ENCODE measurements at regions not wholly inside any gene's neighbourhood (a gene's known extent, or its start where the extent isn't known, plus 50 kb on each side); places are given as distances from the start of the nearest gene placed in this dataset.

DNA sequence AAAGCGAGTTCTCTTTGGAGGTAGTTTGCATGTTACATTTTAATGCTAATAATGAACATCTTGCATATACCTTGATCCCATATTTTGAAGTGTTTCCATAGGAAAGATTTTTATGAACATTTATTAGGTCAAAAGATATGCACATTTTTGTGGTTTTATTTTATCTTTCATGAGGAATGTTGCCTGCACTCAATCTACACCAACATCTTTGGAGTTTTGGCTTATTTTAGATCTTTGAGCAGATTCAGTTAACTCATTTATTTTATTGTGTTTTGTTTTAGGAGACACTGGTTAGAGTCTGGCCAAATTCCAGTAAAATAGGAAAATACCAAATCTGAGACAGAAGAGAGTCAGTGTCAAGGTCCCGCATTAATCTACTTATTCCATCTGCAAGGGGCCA is 540.9 kb downstream of the RNF144A start:
- no peaks in the 10 kb centered on the region for H3K79me2 ChIP-seq (ENCODE audit: control insufficient read depth, insufficient read depth, low read length)
- H3K4me1 ChIP-seq (replicated peaks in 1 of 2; ENCODE audit: control insufficient read depth in 2 of 2, insufficient read depth in 2 of 2, low read length in 2 of 2) = no peaks in the 10 kb centered on the region
- POLR2A ChIA-PET = no interaction called here
- BruUV-seq (replicated peaks) = no TSS peak
- H3K9me3 ChIP-seq (replicated peaks; ENCODE audit: control insufficient read depth, insufficient read depth, low read depth, low read length) = no peaks in the 10 kb centered on the region
- no peak for DNase-seq (ENCODE audit: extremely low read depth in 1 of 4, low spot score in 3 of 4)
- in situ Hi-C loops (cut with MboI) (no loop called here), intact Hi-C loops (cut with micrococcal nuclease) (no loop called here)
- no peaks in the 10 kb centered on the region; the same call in 1 of the 2 replicates for H4K20me1 ChIP-seq (replicated peaks; ENCODE audit: control insufficient read depth, insufficient read depth, low read length)
- no peak for ATAC-seq
- H3K27ac ChIP-seq (ENCODE audit: extremely low read depth, low read depth, low read length) = no peak overlapping the region
- no peak overlapping the region for H2AFZ ChIP-seq (ENCODE audit: low read depth, low read length)
- no peak overlapping the region for H3K4me2 ChIP-seq (ENCODE audit: insufficient read depth, low read length)
- no peaks in the 10 kb centered on the region for H3K9me1 ChIP-seq (ENCODE audit: control insufficient read depth, insufficient read depth, low read length)
- no peaks in the 10 kb centered on the region for H3K27me3 ChIP-seq (ENCODE audit: control insufficient read depth in 2 of 2, insufficient read depth in 2 of 2, low read length in 2 of 2)
- no peak for FAIRE-seq
- 3% methylated on average over 2 of the region's 2 CpGs for WGBS (ENCODE audit: insufficient coverage, low coverage, missing lambda C conversion rate)
- no peak for TF ChIP-seq GABPB1 (CRISPR knock-in tag; IDR thresholded peaks at IDR 0.05)
- no peak for TF ChIP-seq HDAC1 (IDR thresholded peaks at IDR 0.05)
- no peak for TF ChIP-seq ATF7 (IDR thresholded peaks at IDR 0.05)
- TF ChIP-seq NFE2L1 (tag; IDR thresholded peaks at IDR 0.05; ENCODE audit: borderline replicate concordance, low read depth) = no peak
- TF ChIP-seq, protein P1, sequence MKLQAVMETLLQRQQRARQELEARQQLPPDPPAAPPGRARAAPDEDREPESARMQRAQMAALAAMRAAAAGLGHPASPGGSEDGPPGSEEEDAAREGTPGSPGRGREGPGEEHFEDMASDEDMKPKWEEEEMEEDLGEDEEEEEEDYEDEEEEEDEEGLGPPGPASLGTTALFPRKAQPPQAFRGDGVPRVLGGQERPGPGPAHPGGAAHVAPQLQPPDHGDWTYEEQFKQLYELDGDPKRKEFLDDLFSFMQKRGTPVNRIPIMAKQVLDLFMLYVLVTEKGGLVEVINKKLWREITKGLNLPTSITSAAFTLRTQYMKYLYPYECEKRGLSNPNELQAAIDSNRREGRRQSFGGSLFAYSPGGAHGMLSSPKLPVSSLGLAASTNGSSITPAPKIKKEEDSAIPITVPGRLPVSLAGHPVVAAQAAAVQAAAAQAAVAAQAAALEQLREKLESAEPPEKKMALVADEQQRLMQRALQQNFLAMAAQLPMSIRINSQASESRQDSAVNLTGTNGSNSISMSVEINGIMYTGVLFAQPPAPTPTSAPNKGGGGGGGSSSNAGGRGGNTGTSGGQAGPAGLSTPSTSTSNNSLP (IDR thresholded peaks at IDR 0.05; ENCODE audit: borderline replicate concordance, low read depth, low read length) = no peak
- no peak overlapping the region for H3K4me3 ChIP-seq
- H3K36me3 ChIP-seq (ENCODE audit: control insufficient read depth, insufficient read depth, low read length) = no peaks in the 10 kb centered on the region
- CTCF ChIA-PET (ENCODE audit: low intra/inter-chr PET ratio) = no interaction called here
- H3K9ac ChIP-seq (ENCODE audit: insufficient read depth in 1 of 2, low read depth in 2 of 2, low read length in 2 of 2) = no peak overlapping the region

Measured in K562 (cell line).